Activated CD4-positive, alpha-beta T cell treated with anti-CD3 and anti-CD28 coated beads, Interleukin-2, amount 10 ng/mL, durations not matched to agents 24 days and 14 days (primary cell): ENCODE measurements at regions not wholly inside any gene's neighbourhood (a gene's known extent, or its start where the extent isn't known, plus 50 kb on each side); places are given as distances from the start of the nearest gene placed in this dataset.

ENCODE experiments used
- DNase-seq: peaks from one replicate; pipeline ENCODE4 v3.0.0; 2022
- H3K27ac Mint-ChIP-seq: one replicate; pipeline ENCODE4 v1.8.0; 2022; ENCODE audit warnings: mild to moderate bottlenecking, mixed read lengths
- H3K27me3 Mint-ChIP-seq: one replicate; pipeline ENCODE4 v1.8.0; 2022; ENCODE audit warnings: mixed read lengths
- H3K36me3 Mint-ChIP-seq: one replicate; pipeline ENCODE4 v1.8.0; 2022; ENCODE audit warnings: low read depth, mild to moderate bottlenecking, mixed read lengths
- H3K4me1 Mint-ChIP-seq: one replicate; pipeline ENCODE4 v1.8.0; 2021; ENCODE audit warnings: mixed read lengths
- H3K4me3 Mint-ChIP-seq: one replicate; pipeline ENCODE4 v1.8.0; 2022; ENCODE audit warnings: mild to moderate bottlenecking, moderate library complexity, mixed read lengths
- H3K9me3 Mint-ChIP-seq: one replicate; pipeline ENCODE4 v1.8.0; 2021; ENCODE audit warnings: mixed read lengths
- intact Hi-C: fragments of 100-400 bp; cut with micrococcal nuclease; formaldehyde crosslinking; loops from one replicate; pipeline ENCODE4 v1.15.1; 2023

- intact Hi-C loops = no loop called here
- H3K27ac Mint-ChIP-seq = no peak overlapping the region
- H3K9me3 Mint-ChIP-seq = no peaks in the 10 kb centered on the region
Observed at GRCh38 chr2:136433261-136433660, 315.3 kb upstream of the CXCR4 start.

GRCh38 chr2:136424112-136424511, 306.2 kb upstream of the CXCR4 start:
- DNase-seq = peak; percentile 66
- Mint-ChIP-seq H3K27ac (peak overlapping the region; percentile 45), H3K4me3 (peak overlapping the region; percentile 81), H3K4me1 (peaks cover 21% of the 10 kb centered on the region), H3K27me3 (peaks cover 53% of the 10 kb centered on the region), H3K9me3 (no peaks in the 10 kb centered on the region), H3K36me3 (no peaks in the 10 kb centered on the region)
- intact Hi-C loops = loop anchor here (10.0 kb wide), 1 partner anchor 311 kb away; no protein-coding TSS in a partner anchor

More at GRCh38 chr2:136433261-136433660, 315.3 kb upstream of the CXCR4 start:
- Mint-ChIP-seq H3K36me3 (no peaks in the 10 kb centered on the region), H3K27me3 (peaks cover 20% of the 10 kb centered on the region), H3K4me3 (no peak overlapping the region), H3K4me1 (no peaks in the 10 kb centered on the region)
- DNase-seq = no peak

GRCh38 chr2:136423516-136423996, 305.6 kb upstream of the CXCR4 start:
- Mint-ChIP-seq H3K9me3 (no peaks in the 10 kb centered on the region), H3K4me1 (peaks cover 21% of the 10 kb centered on the region), H3K4me3 (peak overlapping the region; percentile 81), H3K36me3 (no peaks in the 10 kb centered on the region), H3K27ac (peak overlapping the region; percentile 7), H3K27me3 (peaks cover 53% of the 10 kb centered on the region)
- intact Hi-C loops = loop anchor here (1.0 to 10.0 kb wide), 3 partner anchors 39 to 507 kb away; no protein-coding TSS in a partner anchor
- DNase-seq = peak; percentile 94

- Mint-ChIP-seq H3K9me3 (no peaks in the 10 kb centered on the region), H3K27me3 (peaks cover 60% of the 10 kb centered on the region), H3K27ac (peak overlapping the region; percentile 42), H3K4me1 (peaks cover 21% of the 10 kb centered on the region), H3K36me3 (no peaks in the 10 kb centered on the region), H3K4me3 (peak overlapping the region; percentile 61)
- no peak for DNase-seq
- intact Hi-C loops = loop anchor here (2.0 to 10.0 kb wide), 2 partner anchors 312 to 506 kb away; no protein-coding TSS in a partner anchor
Observed at GRCh38 chr2:136422512-136422911, 304.6 kb upstream of the CXCR4 start.

DNA sequence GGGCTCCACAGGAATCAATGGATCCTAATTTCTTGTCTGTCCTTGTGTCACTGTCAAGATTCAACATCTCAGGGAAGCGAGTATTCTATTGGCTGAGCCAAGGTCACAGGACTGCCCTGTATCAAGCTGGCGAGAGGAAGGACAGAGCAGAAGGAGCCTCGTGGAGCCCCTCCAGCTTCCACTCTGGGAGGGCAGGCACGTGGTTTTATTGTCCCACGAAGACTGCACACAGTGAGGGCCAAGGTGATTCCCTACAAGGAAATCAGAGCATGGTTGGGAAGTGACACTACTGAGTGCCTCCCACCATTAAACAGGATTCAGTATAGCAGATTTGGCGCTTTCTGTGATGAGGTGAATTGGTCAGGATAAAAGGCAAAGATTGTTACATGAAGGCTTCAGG, 302.4 kb upstream of the CXCR4 start:
- Mint-ChIP-seq H3K4me1 (peaks cover 21% of the 10 kb centered on the region), H3K9me3 (no peaks in the 10 kb centered on the region), H3K27me3 (peaks cover 53% of the 10 kb centered on the region), H3K4me3 (no peak overlapping the region), H3K36me3 (no peaks in the 10 kb centered on the region), H3K27ac (no peak overlapping the region)
- no peak for DNase-seq
- intact Hi-C loops = loop anchor here (10.0 kb wide), 1 partner anchor 314 kb away; no protein-coding TSS in a partner anchor

GRCh38 chr2:136411946-136412345, 294.0 kb upstream of the CXCR4 start:
- Mint-ChIP-seq H3K4me1 (no peaks in the 10 kb centered on the region), H3K27me3 (peaks cover 45% of the 10 kb centered on the region), H3K4me3 (no peak overlapping the region)

DNA sequence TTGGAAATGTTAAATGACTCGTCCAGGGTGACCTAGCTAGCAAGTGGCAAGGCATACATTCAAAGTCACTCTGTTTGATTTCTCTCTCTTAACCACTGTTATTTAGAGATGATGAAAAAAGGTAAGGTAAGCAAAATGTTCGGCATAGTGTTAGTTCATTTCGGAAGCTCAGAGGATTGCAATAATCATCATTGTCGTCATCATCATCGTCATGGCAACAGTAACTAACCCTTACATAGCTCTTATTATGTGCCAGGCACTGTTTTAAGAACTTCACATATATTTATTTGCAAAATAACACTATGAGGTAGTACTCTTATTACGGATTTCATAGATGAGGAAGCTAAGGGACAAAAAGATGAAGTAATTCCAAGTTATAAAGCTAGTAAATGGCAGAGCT, 292.7 kb upstream of the CXCR4 start:
- intact Hi-C loops = no loop called here
- H3K9me3 Mint-ChIP-seq = no peaks in the 10 kb centered on the region
- peaks cover 44% of the 10 kb centered on the region for H3K27me3 Mint-ChIP-seq
- no peak for DNase-seq
- H3K36me3 Mint-ChIP-seq = no peaks in the 10 kb centered on the region
- no peak overlapping the region for H3K4me3 Mint-ChIP-seq
- H3K27ac Mint-ChIP-seq = no peak overlapping the region
- H3K4me1 Mint-ChIP-seq = no peaks in the 10 kb centered on the region

More at GRCh38 chr2:136411946-136412345, 294.0 kb upstream of the CXCR4 start:
- no peaks in the 10 kb centered on the region for H3K36me3 Mint-ChIP-seq
- no peak overlapping the region for H3K27ac Mint-ChIP-seq
- intact Hi-C loops = no loop called here
- no peaks in the 10 kb centered on the region for H3K9me3 Mint-ChIP-seq
- no peak for DNase-seq

DNA sequence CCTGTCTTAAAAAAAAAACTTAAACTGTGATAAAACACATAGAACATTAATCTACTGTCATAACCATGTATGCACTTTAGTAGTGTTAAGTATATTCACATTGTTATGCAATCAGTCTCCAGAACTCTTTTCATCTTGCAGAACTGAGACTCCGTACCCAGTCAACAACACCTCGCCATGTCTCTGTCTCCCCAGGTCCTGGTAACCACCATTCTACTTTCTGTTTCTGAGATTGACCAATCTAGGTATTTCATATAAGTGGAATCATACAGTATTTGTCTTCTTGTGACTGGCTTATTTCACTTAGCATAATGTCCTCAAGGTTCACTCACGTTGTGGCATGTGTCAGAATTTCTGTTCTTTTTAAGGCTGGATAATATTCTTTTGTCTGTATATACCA, 290.8 kb upstream of the CXCR4 start:
- intact Hi-C loops = no loop called here
- Mint-ChIP-seq H3K27me3 (peaks cover 49% of the 10 kb centered on the region), H3K4me3 (no peak overlapping the region), H3K36me3 (no peaks in the 10 kb centered on the region), H3K9me3 (no peaks in the 10 kb centered on the region), H3K4me1 (peaks cover 3% of the 10 kb centered on the region), H3K27ac (no peak overlapping the region)
- DNase-seq = no peak

DNA sequence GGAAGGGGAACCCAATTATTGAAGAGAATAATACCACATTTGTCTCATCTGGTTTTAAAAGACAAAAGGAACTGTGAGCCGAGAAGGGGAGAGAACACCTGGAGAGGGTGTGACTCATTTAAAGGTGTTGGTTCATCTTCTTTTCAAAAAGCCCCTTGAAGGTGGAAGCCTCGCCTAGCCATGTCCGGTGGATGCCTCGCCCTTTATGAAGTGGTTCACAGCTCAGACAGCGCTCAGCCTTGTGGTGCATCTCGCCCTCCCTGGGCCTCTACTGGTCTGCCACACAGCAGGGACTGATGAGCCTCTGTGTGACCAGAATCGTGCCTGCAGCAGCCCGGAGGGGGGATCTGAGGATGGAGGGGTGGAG, 290.0 kb upstream of the CXCR4 start:
- H3K4me3 Mint-ChIP-seq = no peak overlapping the region
- H3K36me3 Mint-ChIP-seq = no peaks in the 10 kb centered on the region
- H3K27me3 Mint-ChIP-seq = peaks cover 52% of the 10 kb centered on the region
- H3K27ac Mint-ChIP-seq = no peak overlapping the region
- no peaks in the 10 kb centered on the region for H3K9me3 Mint-ChIP-seq
- no peak for DNase-seq
- intact Hi-C loops = no loop called here
- H3K4me1 Mint-ChIP-seq = peaks cover 3% of the 10 kb centered on the region

DNA sequence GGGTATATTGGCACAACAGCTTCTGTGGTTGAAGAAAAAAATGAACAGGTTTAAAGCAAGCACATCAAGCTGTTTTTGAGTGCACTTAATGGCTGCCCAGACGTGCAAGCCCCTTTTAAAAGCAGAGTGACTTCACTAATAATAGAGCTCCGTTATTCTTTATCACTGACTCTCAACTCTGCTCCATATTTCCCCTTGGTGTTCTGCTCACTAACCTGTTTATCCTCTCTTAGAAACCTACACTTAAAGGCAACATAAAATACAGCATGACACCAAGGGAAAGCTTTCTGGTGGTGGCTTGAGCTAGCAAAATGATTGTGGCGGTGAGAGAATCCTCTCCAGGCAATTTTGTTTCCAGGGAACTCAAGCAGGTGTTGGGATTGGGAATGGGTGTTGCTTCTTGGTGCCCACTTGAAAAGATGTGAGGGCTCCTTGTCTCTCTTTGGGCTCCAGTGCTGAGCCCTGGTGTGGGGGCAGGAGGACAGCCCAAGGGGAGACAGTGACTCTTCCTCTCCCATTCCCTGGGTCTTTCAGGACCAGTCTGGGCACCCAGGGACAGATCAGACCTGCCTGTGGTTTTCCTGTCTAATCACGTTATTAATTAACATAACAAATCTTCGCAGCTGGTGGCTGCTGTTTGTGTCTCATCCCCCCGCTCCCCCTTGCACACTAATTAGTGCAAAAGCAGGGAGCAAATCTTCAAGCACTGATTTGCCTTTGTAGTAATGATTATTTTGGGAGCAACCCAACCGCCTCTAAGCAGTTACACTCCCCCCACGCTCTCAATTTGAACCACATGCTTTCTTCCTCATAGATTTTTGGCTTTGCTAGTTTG, 289.4 kb upstream of the CXCR4 start:
- Mint-ChIP-seq H3K4me3 (no peak overlapping the region), H3K27ac (no peak overlapping the region), H3K27me3 (peaks cover 50% of the 10 kb centered on the region), H3K4me1 (peaks cover 3% of the 10 kb centered on the region), H3K9me3 (no peaks in the 10 kb centered on the region), H3K36me3 (no peaks in the 10 kb centered on the region)
- intact Hi-C loops = no loop called here
- DNase-seq = no peak

DNA sequence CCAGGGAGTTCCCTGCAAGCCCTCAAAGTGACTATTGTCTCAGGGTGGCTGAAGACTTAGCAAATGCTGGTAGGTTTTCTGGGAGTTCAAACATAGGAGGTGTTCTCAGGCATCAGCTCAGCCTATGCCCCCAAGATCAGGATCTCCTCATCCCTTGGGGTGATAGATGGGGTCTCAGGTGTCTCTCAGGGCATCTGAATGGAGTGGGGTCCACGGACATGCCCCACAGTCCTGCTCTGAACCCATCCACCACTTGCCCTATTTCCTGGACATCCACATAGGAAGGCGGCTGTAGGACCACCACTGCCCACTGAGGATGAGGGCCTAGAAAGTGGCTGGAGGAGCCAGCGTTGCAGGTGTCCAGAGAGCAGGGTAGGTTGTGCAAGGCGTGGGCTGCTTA, 287.0 kb upstream of the CXCR4 start:
- peaks cover 49% of the 10 kb centered on the region for H3K27me3 Mint-ChIP-seq
- peaks cover 3% of the 10 kb centered on the region for H3K4me1 Mint-ChIP-seq
- H3K27ac Mint-ChIP-seq = no peak overlapping the region
- no peaks in the 10 kb centered on the region for H3K36me3 Mint-ChIP-seq
- DNase-seq = no peak
- intact Hi-C loops = no loop called here
- H3K4me3 Mint-ChIP-seq = no peak overlapping the region
- no peaks in the 10 kb centered on the region for H3K9me3 Mint-ChIP-seq

GRCh38 chr2:136404176-136404575, 286.2 kb upstream of the CXCR4 start:
- H3K4me3 Mint-ChIP-seq = no peak overlapping the region
- H3K4me1 Mint-ChIP-seq = peaks cover 3% of the 10 kb centered on the region
- intact Hi-C loops = no loop called here
- no peak overlapping the region for H3K27ac Mint-ChIP-seq
- DNase-seq = no peak
- no peaks in the 10 kb centered on the region for H3K36me3 Mint-ChIP-seq
- peaks cover 46% of the 10 kb centered on the region for H3K27me3 Mint-ChIP-seq
- H3K9me3 Mint-ChIP-seq = no peaks in the 10 kb centered on the region

GRCh38 chr2:136402281-136402680, 284.3 kb upstream of the CXCR4 start:
- no peaks in the 10 kb centered on the region for H3K36me3 Mint-ChIP-seq

GRCh38 chr2:136399667-136400289, 281.8 kb upstream of the CXCR4 start:
- H3K4me3 Mint-ChIP-seq = no peak overlapping the region
- no peaks in the 10 kb centered on the region for H3K9me3 Mint-ChIP-seq
- no peaks in the 10 kb centered on the region for H3K36me3 Mint-ChIP-seq
- peaks cover 36% of the 10 kb centered on the region for H3K27me3 Mint-ChIP-seq
- no peak overlapping the region for H3K27ac Mint-ChIP-seq
- DNase-seq = no peak
- intact Hi-C loops = no loop called here
- peaks cover 8% of the 10 kb centered on the region for H3K4me1 Mint-ChIP-seq

More at GRCh38 chr2:136402281-136402680, 284.3 kb upstream of the CXCR4 start:
- intact Hi-C loops = no loop called here
- Mint-ChIP-seq H3K4me3 (no peak overlapping the region), H3K9me3 (no peaks in the 10 kb centered on the region), H3K4me1 (peaks cover 3% of the 10 kb centered on the region), H3K27ac (no peak overlapping the region), H3K27me3 (peaks cover 42% of the 10 kb centered on the region)
- no peak for DNase-seq
